Astrocyte (in vitro differentiated cells and primary cell): ENCODE measurements at regions not wholly inside any gene's neighbourhood (a gene's known extent, or its start where the extent isn't known, plus 50 kb on each side); places are given as distances from the start of the nearest gene placed in this dataset.

Experiments used
- EZH2 ChIP-seq: IDR thresholded peaks from 2 replicates; pipeline ENCODE4 v1.6.1; 2012; ENCODE audit warnings: mild to moderate bottlenecking, low read length, inconsistent platforms; ENCODE audit not compliant: insufficient read depth
- TF ChIP-seq, protein P1 (sequence below): IDR thresholded peaks from 2 replicates; pipeline ENCODE4 v1.5.1; 2011; ENCODE audit warnings: low read depth, mild to moderate bottlenecking, inconsistent platforms, low read length, moderate library complexity; ENCODE audit not compliant: insufficient read depth

GRCh38 chr5:74376187-74376586 lies 264.3 kb downstream of the ENC1 start:
- TF ChIP-seq, protein P1, sequence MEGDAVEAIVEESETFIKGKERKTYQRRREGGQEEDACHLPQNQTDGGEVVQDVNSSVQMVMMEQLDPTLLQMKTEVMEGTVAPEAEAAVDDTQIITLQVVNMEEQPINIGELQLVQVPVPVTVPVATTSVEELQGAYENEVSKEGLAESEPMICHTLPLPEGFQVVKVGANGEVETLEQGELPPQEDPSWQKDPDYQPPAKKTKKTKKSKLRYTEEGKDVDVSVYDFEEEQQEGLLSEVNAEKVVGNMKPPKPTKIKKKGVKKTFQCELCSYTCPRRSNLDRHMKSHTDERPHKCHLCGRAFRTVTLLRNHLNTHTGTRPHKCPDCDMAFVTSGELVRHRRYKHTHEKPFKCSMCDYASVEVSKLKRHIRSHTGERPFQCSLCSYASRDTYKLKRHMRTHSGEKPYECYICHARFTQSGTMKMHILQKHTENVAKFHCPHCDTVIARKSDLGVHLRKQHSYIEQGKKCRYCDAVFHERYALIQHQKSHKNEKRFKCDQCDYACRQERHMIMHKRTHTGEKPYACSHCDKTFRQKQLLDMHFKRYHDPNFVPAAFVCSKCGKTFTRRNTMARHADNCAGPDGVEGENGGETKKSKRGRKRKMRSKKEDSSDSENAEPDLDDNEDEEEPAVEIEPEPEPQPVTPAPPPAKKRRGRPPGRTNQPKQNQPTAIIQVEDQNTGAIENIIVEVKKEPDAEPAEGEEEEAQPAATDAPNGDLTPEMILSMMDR, result no peak
- TF ChIP-seq EZH2, result no peak
